MM.1S (cell line): ENCODE measurements at regions not wholly inside any gene's neighbourhood (a gene's known extent, or its start where the extent isn't known, plus 50 kb on each side); places are given as distances from the start of the nearest gene placed in this dataset.

Experiments used
- CTCF ChIP-seq: fragments of 300-600 bp; sonication (generic); IDR thresholded peaks from 2 replicates; pipeline ENCODE4 v1.5.1; 2016; ENCODE audit warnings: antibody characterized with exemption, low read length, mixed read lengths
- EZH2 ChIP-seq: fragments of 300-600 bp; sonication (generic); optimal IDR thresholded peaks from 2 replicates; pipeline ENCODE3; 2017; ENCODE audit warnings: low read depth, mild to moderate bottlenecking, antibody characterized with exemption, low read length, mixed read lengths

GRCh38 chr6:160931378-160932310, 59.9 kb upstream of the MAP3K4 start:
- TF ChIP-seq CTCF (no peak), EZH2 (no peak)
